Neural cell (in vitro differentiated cells): ENCODE measurements at regions not wholly inside any gene's neighbourhood (a gene's known extent, or its start where the extent isn't known, plus 50 kb on each side); places are given as distances from the start of the nearest gene placed in this dataset.
"Not testable (repeated sequence)": the region's sequence is repeated elsewhere in the genome, so short reads cannot be mapped to it uniquely, and the experiment has no call there.

Source experiments
- H2AFZ ChIP-seq: fragments of 200-600, 300-800 bp; sonication (generic), shearing (Covaris generic); 2 replicates; pipeline ENCODE4 v1.6.0; 2014; ENCODE audit warnings: low read depth, mild to moderate bottlenecking, antibody characterized with exemption, low read length, moderate library complexity
- H3F3A ChIP-seq: fragments of 200-600 bp; shearing (Covaris generic); 2 replicates; pipeline ENCODE4 v1.6.1; 2016; ENCODE audit warnings: mild to moderate bottlenecking, moderate library complexity, mixed read lengths, antibody characterized with exemption, low read length; ENCODE audit not compliant: insufficient read depth, poor library complexity, severe bottlenecking
- H3K27ac ChIP-seq: fragments of 200-600, 300-800 bp; sonication (generic), shearing (Covaris generic); 2 replicates; pipeline ENCODE4 v1.5.1; 2014; ENCODE audit warnings: mild to moderate bottlenecking, low read length, moderate library complexity
- H3K27me3 ChIP-seq: fragments of 300-800, 200-600 bp; sonication (generic), shearing (Covaris generic); 2 replicates; pipeline ENCODE4 v1.6.0; 2014; ENCODE audit warnings: mild to moderate bottlenecking, low read depth, low read length, moderate library complexity; ENCODE audit not compliant: insufficient read depth
- H3K36me3 ChIP-seq: fragments of 300-800, 200-600 bp; sonication (generic), shearing (Covaris generic); 2 replicates; pipeline ENCODE4 v1.5.1; 2014; ENCODE audit warnings: mild to moderate bottlenecking, antibody characterized with exemption, low read length, moderate library complexity; ENCODE audit not compliant: insufficient read depth
- H3K4me2 ChIP-seq: fragments of 300-800, 200-600 bp; sonication (generic), shearing (Covaris generic); 2 replicates; pipeline ENCODE4 v1.6.0; 2014; ENCODE audit warnings: mild to moderate bottlenecking, low read length
- H3K4me3 ChIP-seq: fragments of 300-800, 200-600 bp; sonication (generic), shearing (Covaris generic); 2 replicates; pipeline ENCODE4 v1.5.1; 2014; ENCODE audit warnings: mild to moderate bottlenecking, low read length, moderate library complexity
- H3K79me2 ChIP-seq: fragments of 200-600 bp; shearing (Covaris generic); replicated peaks from 2 replicates; pipeline ENCODE4 v1.6.0; 2014; ENCODE audit warnings: mild to moderate bottlenecking, low read length, moderate library complexity; ENCODE audit not compliant: insufficient read depth
- H3K9ac ChIP-seq: fragments of 300-800, 200-600 bp; sonication (generic), shearing (Covaris generic); 2 replicates; pipeline ENCODE4 v1.6.1; 2016; ENCODE audit warnings: mild to moderate bottlenecking, low read length, mixed read lengths
- H3K9me2 ChIP-seq: fragments of 200-600 bp; shearing (Covaris generic); 2 replicates; pipeline ENCODE4 v1.6.1; 2016; ENCODE audit warnings: mild to moderate bottlenecking, low read length, mixed read lengths; ENCODE audit not compliant: insufficient read depth
- H3K9me3 ChIP-seq: fragments of 200-600, 300-800 bp; sonication (generic), shearing (Covaris generic); 2 replicates; pipeline ENCODE4 v1.6.1; 2016; ENCODE audit warnings: mild to moderate bottlenecking, mixed run types, low read length, moderate library complexity, mixed read lengths
- H4K20me1 ChIP-seq: fragments of 200-600 bp; shearing (Covaris generic); 2 replicates; pipeline ENCODE4 v1.6.1; 2016; ENCODE audit warnings: mild to moderate bottlenecking, mixed run types; ENCODE audit not compliant: insufficient read depth
- EP300 ChIP-seq: fragments of 450-650 bp; conservative IDR thresholded peaks from 2 replicates; pipeline ENCODE4 v1.6.1; 2014; ENCODE audit warnings: antibody characterized with exemption, mild to moderate bottlenecking, moderate library complexity; ENCODE audit not compliant: poor library complexity, severe bottlenecking
- EZH2 ChIP-seq: fragments of 200-600, 300-800 bp; shearing (Covaris generic), sonication (generic); IDR thresholded peaks from 2 replicates; pipeline ENCODE4 v1.6.1; 2014; ENCODE audit warnings: antibody characterized with exemption, low read length, borderline replicate concordance, mild to moderate bottlenecking; ENCODE audit not compliant: insufficient read depth, poor library complexity, severe bottlenecking
- MXI1 ChIP-seq: fragments of 450-650 bp; conservative IDR thresholded peaks from 2 replicates; pipeline ENCODE4 v1.6.1; 2014; ENCODE audit warnings: antibody characterized with exemption, mild to moderate bottlenecking; ENCODE audit not compliant: poor library complexity, severe bottlenecking
- POLR2AphosphoS5 ChIP-seq: IDR thresholded peaks from 2 replicates; pipeline ENCODE4 v1.6.1; 2012
- RAD21 ChIP-seq: fragments of 450-650 bp; conservative IDR thresholded peaks from 2 replicates; pipeline ENCODE4 v1.6.1; 2014; ENCODE audit warnings: antibody characterized with exemption, mild to moderate bottlenecking, moderate library complexity
- SMC3 ChIP-seq: fragments of 450-650 bp; conservative IDR thresholded peaks from 2 replicates; pipeline ENCODE4 v1.6.1; 2014; ENCODE audit warnings: antibody characterized with exemption, mild to moderate bottlenecking, moderate library complexity; ENCODE audit not compliant: poor library complexity
- TAF1 ChIP-seq: IDR thresholded peaks from 2 replicates; pipeline ENCODE4 v1.6.1; 2012; ENCODE audit warnings: low read depth
- TF ChIP-seq, protein P1 (sequence below): fragments of 450-650 bp; IDR thresholded peaks from 2 replicates; pipeline ENCODE4 v1.5.1; 2014; ENCODE audit warnings: antibody characterized with exemption, mild to moderate bottlenecking, moderate library complexity; ENCODE audit not compliant: poor library complexity, severe bottlenecking
- TF ChIP-seq, protein P2 (sequence below): IDR thresholded peaks from 2 replicates; pipeline ENCODE4 v1.6.1; 2012; ENCODE audit warnings: borderline replicate concordance

DNA sequence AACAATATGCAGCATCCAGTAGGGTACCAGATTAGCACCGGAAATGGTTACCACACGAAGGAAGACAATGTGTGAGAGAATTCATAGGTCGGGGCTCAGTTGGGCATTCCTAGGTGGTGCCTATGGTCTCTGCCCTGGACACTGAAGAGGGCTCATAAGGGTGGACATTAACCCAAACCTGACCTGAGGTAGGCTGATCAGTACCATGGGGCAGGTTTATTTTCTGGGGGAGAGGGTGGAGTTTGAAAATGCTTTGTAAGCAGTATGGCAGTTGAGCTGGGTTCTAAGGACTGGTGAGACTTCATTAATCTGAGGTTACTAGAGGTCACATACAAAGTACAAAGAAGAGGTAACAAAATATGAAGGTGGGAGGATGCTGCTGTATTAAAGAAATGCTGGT lies 68.4 kb downstream of the RPL22L1 start:
- Histone ChIP-seq H3K4me3 (no peak overlapping the region), H3K27me3 (no peaks in the 10 kb centered on the region), H2AFZ (no peak overlapping the region), H3K9me3 (no peaks in the 10 kb centered on the region), H3K27ac (no peak overlapping the region), H3K79me2 (no peaks in the 10 kb centered on the region), H3K9ac (no peak overlapping the region), H3F3A (no peaks in the 10 kb centered on the region), H4K20me1 (no peaks in the 10 kb centered on the region), H3K36me3 (no peaks in the 10 kb centered on the region), H3K9me2 (no peaks in the 10 kb centered on the region), H3K4me2 (no peak overlapping the region)
- TF ChIP-seq EP300 (no peak), POLR2AphosphoS5 (no peak), TAF1 (no peak), MXI1 (no peak), RAD21 (no peak), EZH2 (no peak), SMC3 (no peak)
- TF ChIP-seq, protein P1, sequence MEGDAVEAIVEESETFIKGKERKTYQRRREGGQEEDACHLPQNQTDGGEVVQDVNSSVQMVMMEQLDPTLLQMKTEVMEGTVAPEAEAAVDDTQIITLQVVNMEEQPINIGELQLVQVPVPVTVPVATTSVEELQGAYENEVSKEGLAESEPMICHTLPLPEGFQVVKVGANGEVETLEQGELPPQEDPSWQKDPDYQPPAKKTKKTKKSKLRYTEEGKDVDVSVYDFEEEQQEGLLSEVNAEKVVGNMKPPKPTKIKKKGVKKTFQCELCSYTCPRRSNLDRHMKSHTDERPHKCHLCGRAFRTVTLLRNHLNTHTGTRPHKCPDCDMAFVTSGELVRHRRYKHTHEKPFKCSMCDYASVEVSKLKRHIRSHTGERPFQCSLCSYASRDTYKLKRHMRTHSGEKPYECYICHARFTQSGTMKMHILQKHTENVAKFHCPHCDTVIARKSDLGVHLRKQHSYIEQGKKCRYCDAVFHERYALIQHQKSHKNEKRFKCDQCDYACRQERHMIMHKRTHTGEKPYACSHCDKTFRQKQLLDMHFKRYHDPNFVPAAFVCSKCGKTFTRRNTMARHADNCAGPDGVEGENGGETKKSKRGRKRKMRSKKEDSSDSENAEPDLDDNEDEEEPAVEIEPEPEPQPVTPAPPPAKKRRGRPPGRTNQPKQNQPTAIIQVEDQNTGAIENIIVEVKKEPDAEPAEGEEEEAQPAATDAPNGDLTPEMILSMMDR, result no peak
- TF ChIP-seq, protein P2, sequence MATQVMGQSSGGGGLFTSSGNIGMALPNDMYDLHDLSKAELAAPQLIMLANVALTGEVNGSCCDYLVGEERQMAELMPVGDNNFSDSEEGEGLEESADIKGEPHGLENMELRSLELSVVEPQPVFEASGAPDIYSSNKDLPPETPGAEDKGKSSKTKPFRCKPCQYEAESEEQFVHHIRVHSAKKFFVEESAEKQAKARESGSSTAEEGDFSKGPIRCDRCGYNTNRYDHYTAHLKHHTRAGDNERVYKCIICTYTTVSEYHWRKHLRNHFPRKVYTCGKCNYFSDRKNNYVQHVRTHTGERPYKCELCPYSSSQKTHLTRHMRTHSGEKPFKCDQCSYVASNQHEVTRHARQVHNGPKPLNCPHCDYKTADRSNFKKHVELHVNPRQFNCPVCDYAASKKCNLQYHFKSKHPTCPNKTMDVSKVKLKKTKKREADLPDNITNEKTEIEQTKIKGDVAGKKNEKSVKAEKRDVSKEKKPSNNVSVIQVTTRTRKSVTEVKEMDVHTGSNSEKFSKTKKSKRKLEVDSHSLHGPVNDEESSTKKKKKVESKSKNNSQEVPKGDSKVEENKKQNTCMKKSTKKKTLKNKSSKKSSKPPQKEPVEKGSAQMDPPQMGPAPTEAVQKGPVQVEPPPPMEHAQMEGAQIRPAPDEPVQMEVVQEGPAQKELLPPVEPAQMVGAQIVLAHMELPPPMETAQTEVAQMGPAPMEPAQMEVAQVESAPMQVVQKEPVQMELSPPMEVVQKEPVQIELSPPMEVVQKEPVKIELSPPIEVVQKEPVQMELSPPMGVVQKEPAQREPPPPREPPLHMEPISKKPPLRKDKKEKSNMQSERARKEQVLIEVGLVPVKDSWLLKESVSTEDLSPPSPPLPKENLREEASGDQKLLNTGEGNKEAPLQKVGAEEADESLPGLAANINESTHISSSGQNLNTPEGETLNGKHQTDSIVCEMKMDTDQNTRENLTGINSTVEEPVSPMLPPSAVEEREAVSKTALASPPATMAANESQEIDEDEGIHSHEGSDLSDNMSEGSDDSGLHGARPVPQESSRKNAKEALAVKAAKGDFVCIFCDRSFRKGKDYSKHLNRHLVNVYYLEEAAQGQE, result no peak

DNA sequence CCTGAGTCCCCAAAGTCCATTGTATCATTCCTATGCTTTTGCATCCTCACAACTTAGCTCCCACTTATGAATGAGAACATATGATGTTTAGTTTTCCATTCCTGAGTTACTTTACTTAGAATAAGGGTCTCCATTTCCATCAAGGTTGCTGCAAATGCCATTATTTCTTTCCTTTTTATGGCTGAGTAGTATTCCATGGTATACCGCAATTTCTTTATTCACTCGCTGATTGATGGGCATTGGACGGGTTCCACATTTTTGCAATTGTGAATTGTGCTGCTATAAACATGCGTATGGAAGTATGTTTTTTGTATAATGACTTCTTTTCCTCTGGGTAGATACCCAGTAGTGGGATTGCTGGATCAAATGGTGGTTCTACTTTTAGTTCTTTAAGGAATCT lies 69.7 kb downstream of the RPL22L1 start:
- H3F3A ChIP-seq, H3K9me3 ChIP-seq, H3K27me3 ChIP-seq, H4K20me1 ChIP-seq, H3K4me3 ChIP-seq, H3K9me2 ChIP-seq, H3K27ac ChIP-seq, H2AFZ ChIP-seq, H3K79me2 ChIP-seq, H3K36me3 ChIP-seq, H3K9ac ChIP-seq, H3K4me2 ChIP-seq: not testable (repeated sequence)

DNA sequence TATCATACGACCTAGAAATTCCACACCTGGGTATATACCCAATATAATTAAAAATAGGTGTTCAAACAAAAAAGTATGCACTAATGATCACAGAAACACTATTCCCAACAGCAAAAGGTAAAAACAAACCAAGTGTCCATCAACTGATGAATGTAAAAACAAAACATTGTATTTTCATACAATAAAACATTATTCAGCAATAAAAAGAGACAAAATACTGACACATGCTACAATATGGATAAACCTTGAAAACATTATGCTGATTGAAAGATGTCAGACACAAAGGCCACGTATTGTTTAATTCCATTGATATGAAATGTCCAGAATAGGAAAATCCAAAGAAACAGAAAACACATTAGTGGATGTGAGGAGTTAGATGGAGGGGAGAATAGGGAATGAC lies 71.0 kb downstream of the RPL22L1 start:
- no peaks in the 10 kb centered on the region for H4K20me1 ChIP-seq
- H2AFZ ChIP-seq, result no peak overlapping the region
- no peaks in the 10 kb centered on the region for H3K27me3 ChIP-seq
- no peak overlapping the region for H3K27ac ChIP-seq
- no peaks in the 10 kb centered on the region for H3K9me2 ChIP-seq
- no peaks in the 10 kb centered on the region for H3K36me3 ChIP-seq
- H3K4me2 ChIP-seq, result no peak overlapping the region
- no peaks in the 10 kb centered on the region for H3K79me2 ChIP-seq
- TF ChIP-seq, protein P1, result no peak
- TF ChIP-seq POLR2AphosphoS5, result no peak
- TF ChIP-seq EP300, result no peak
- TF ChIP-seq EZH2, result no peak
- TF ChIP-seq TAF1, result no peak
- TF ChIP-seq, protein P2, result no peak
- no peak for TF ChIP-seq MXI1
- TF ChIP-seq RAD21, result no peak
- no peak for TF ChIP-seq SMC3
- H3K9ac ChIP-seq, result no peak overlapping the region
- H3K4me3 ChIP-seq, result no peak overlapping the region
- H3K9me3 ChIP-seq, result no peaks in the 10 kb centered on the region
- H3F3A ChIP-seq, result no peaks in the 10 kb centered on the region
